K562 (cell line): ENCODE measurements at regions not wholly inside any gene's neighbourhood (a gene's known extent, or its start where the extent isn't known, plus 50 kb on each side); places are given as distances from the start of the nearest gene placed in this dataset.

Source experiments
- ATF7 ChIP-seq: fragments of 450-650 bp; IDR thresholded peaks from 2 replicates; pipeline ENCODE4 v1.7.1; 2014; ENCODE audit warnings: mild to moderate bottlenecking, moderate library complexity
- DACH1 ChIP-seq: fragments of 450-650 bp; IDR thresholded peaks from 2 replicates; pipeline ENCODE4 v1.6.1; 2018; ENCODE audit not compliant: partially characterized antibody
- GTF2F1 ChIP-seq: IDR thresholded peaks from 2 replicates; pipeline ENCODE4 v1.6.1; 2011; ENCODE audit warnings: low read depth, low read length, improper control_type of control experiment
- KLF10 ChIP-seq: fragments of 250-450 bp; sonication (Bioruptor Pico); IDR thresholded peaks from 2 replicates; pipeline ENCODE4 v1.6.1; 2021; ENCODE audit warnings: matching md5 sums
- NFRKB ChIP-seq: fragments of 450-650 bp; IDR thresholded peaks from 2 replicates; pipeline ENCODE4 v1.6.1; 2016; ENCODE audit warnings: low read depth
- SAFB2 ChIP-seq: fragments of 200-400 bp; formaldehyde crosslinking; IDR thresholded peaks from 2 replicates; pipeline ENCODE4 v1.6.1; 2018; ENCODE audit warnings: borderline replicate concordance, low read length, low read depth, moderate library complexity; ENCODE audit not compliant: severe bottlenecking
- SRSF7 ChIP-seq: fragments of 200-400 bp; formaldehyde crosslinking; optimal IDR thresholded peaks from 2 replicates; pipeline ENCODE3; 2017; ENCODE audit warnings: mild to moderate bottlenecking, low read depth, low read length
- ZBED1 ChIP-seq: IDR thresholded peaks from 2 replicates; pipeline ENCODE4 v1.6.1; 2014
- ZBTB7A ChIP-seq: IDR thresholded peaks from 2 replicates; pipeline ENCODE4 v1.6.1; 2011; ENCODE audit warnings: low read depth, mild to moderate bottlenecking, low read length, moderate library complexity, borderline replicate concordance; ENCODE audit not compliant: control insufficient read depth
- TF ChIP-seq, protein P1 (sequence below): sonication (generic); formaldehyde crosslinking; IDR thresholded peaks from 2 replicates; pipeline ENCODE4 v1.8.1; 2023; ENCODE audit warnings: mild to moderate bottlenecking, missing genetic modification reagents
- TF ChIP-seq, protein P2 (sequence below): sonication (generic); formaldehyde crosslinking; IDR thresholded peaks from 2 replicates; pipeline ENCODE4 v1.8.0; 2022; ENCODE audit warnings: mild to moderate bottlenecking, missing genetic modification reagents

DNA sequence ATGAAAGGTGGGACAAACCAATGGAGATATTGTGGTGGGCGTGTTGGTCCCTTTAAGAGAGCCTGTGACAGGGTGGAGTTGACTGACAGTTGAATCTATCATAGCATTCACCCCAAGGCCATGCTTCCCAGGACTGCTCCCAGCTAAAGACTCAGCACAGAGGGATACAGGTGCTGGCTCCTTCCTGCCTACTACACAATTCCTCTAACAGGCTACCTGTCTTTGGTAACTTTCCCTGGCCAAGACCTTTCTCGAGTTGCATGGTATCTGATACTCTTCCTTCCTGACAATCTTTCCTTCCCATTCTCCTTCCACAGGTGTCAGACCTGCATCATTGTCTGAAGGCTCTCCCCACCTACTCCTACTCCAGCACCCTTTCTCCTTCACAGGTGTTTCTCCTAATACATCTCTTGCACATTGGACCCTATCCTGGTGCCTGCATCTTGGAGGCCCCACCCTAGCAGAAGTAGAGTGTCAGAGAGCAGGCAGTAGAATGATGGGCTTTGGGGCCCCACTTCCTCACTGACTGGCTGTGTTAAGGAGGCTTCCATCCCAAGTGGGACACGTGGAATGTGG, 120.7 kb upstream of the ALDH1B1 start (continued):
- TF ChIP-seq, protein P1, sequence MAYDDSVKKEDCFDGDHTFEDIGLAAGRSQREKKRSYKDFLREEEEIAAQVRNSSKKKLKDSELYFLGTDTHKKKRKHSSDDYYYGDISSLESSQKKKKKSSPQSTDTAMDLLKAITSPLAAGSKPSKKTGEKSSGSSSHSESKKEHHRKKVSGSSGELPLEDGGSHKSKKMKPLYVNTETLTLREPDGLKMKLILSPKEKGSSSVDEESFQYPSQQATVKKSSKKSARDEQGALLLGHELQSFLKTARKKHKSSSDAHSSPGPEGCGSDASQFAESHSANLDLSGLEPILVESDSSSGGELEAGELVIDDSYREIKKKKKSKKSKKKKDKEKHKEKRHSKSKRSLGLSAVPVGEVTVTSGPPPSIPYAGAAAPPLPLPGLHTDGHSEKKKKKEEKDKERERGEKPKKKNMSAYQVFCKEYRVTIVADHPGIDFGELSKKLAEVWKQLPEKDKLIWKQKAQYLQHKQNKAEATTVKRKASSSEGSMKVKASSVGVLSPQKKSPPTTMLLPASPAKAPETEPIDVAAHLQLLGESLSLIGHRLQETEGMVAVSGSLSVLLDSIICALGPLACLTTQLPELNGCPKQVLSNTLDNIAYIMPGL = no peak
- TF ChIP-seq GTF2F1 (no peak), DACH1 (no peak), NFRKB (no peak), SAFB2 (no peak), ZBTB7A (no peak), ZBED1 (no peak), KLF10 (no peak), SRSF7 (no peak), ATF7 (no peak)
- TF ChIP-seq, protein P2, sequence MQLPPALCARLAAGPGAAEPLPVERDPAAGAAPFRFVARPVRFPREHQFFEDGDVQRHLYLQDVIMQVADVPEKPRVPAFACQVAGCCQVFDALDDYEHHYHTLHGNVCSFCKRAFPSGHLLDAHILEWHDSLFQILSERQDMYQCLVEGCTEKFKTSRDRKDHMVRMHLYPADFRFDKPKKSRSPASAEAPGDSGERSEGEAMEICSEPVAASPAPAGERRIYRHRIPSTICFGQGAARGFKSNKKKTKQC (CRISPR knock-in tag) = no peak
